HUES48 (cell line): ENCODE measurements at regions not wholly inside any gene's neighbourhood (a gene's known extent, or its start where the extent isn't known, plus 50 kb on each side); places are given as distances from the start of the nearest gene placed in this dataset.

Experiments
- H3K27ac ChIP-seq: one replicate; pipeline ENCODE4 v1.7.0; 2013; ENCODE audit warnings: low read depth, low read length, inconsistent platforms
- H3K27me3 ChIP-seq: 2 replicates; pipeline ENCODE4 v1.6.1; 2013; ENCODE audit warnings: mild to moderate bottlenecking, low read length; ENCODE audit not compliant: control insufficient read depth, insufficient read depth
- H3K36me3 ChIP-seq: 2 replicates; pipeline ENCODE4 v1.6.1; 2013; ENCODE audit warnings: low read length; ENCODE audit not compliant: control insufficient read depth, insufficient read depth
- H3K4me1 ChIP-seq: 2 replicates; pipeline ENCODE4 v1.6.1; 2013; ENCODE audit warnings: mild to moderate bottlenecking, low read length; ENCODE audit not compliant: control insufficient read depth, insufficient read depth
- H3K4me3 ChIP-seq: 2 replicates; pipeline ENCODE4 v1.5.1; 2013; ENCODE audit warnings: mild to moderate bottlenecking, low read depth, low read length
- H3K9ac ChIP-seq: 2 replicates; pipeline ENCODE4 v1.6.1; 2013; ENCODE audit warnings: mild to moderate bottlenecking, low read depth, low read length, moderate library complexity
- H3K9me3 ChIP-seq: 2 replicates; pipeline ENCODE4 v1.6.1; 2013; ENCODE audit warnings: low read length; ENCODE audit not compliant: control insufficient read depth, insufficient read depth

- Histone ChIP-seq H3K9ac (no peak overlapping the region), H3K4me3 (no peak overlapping the region), H3K27ac (no peak overlapping the region), H3K9me3 (no peaks in the 10 kb centered on the region), H3K4me1 (peaks cover 16% of the 10 kb centered on the region), H3K36me3 (no peaks in the 10 kb centered on the region), H3K27me3 (no peaks in the 10 kb centered on the region)
Measured at GRCh38 chr12:79534029-79534867, 156.5 kb downstream of the PAWR start.

- Histone ChIP-seq H3K27me3 (no peaks in the 10 kb centered on the region), H3K9me3 (no peaks in the 10 kb centered on the region), H3K4me1 (peaks cover 5% of the 10 kb centered on the region; the same call in 1 of the 2 replicates), H3K27ac (no peak overlapping the region), H3K4me3 (no peak overlapping the region), H3K9ac (no peak overlapping the region), H3K36me3 (no peaks in the 10 kb centered on the region)
Measured at GRCh38 chr12:79532907-79533288, 157.9 kb downstream of the PAWR start.

GRCh38 chr12:79531518-79531917, 159.2 kb downstream of the PAWR start:
- Histone ChIP-seq H3K36me3 (no peaks in the 10 kb centered on the region), H3K4me1 (0 out of 2 replicates have a peak, but pooled peaks cover 3% of the 10 kb centered on the region), H3K9ac (no peak overlapping the region), H3K27me3 (no peaks in the 10 kb centered on the region), H3K27ac (no peak overlapping the region), H3K9me3 (no peaks in the 10 kb centered on the region), H3K4me3 (no peak overlapping the region)

GRCh38 chr12:79527473-79527872, 163.3 kb downstream of the PAWR start:
- Histone ChIP-seq H3K27me3 (no peaks in the 10 kb centered on the region), H3K4me3 (no peak overlapping the region), H3K9me3 (no peaks in the 10 kb centered on the region), H3K4me1 (peaks cover 12% of the 10 kb centered on the region), H3K36me3 (no peaks in the 10 kb centered on the region), H3K9ac (no peak overlapping the region), H3K27ac (no peak overlapping the region)

GRCh38 chr12:79525357-79525756, 165.4 kb downstream of the PAWR start:
- Histone ChIP-seq H3K27me3 (no peaks in the 10 kb centered on the region), H3K4me1 (peaks cover 24% of the 10 kb centered on the region), H3K27ac (no peak overlapping the region), H3K36me3 (no peaks in the 10 kb centered on the region), H3K9ac (no peak overlapping the region), H3K9me3 (no peaks in the 10 kb centered on the region), H3K4me3 (no peak overlapping the region)

GRCh38 chr12:79524507-79525148, 166.1 kb downstream of the PAWR start:
- Histone ChIP-seq H3K9me3 (no peaks in the 10 kb centered on the region), H3K4me3 (no peak overlapping the region), H3K27me3 (no peaks in the 10 kb centered on the region), H3K9ac (no peak overlapping the region), H3K27ac (no peak overlapping the region), H3K4me1 (peaks cover 24% of the 10 kb centered on the region), H3K36me3 (no peaks in the 10 kb centered on the region)

- no peak overlapping the region for H3K4me3 ChIP-seq
- no peak overlapping the region for H3K27ac ChIP-seq
- H3K36me3 ChIP-seq: no peaks in the 10 kb centered on the region
- no peaks in the 10 kb centered on the region for H3K27me3 ChIP-seq
- no peaks in the 10 kb centered on the region for H3K9me3 ChIP-seq
- peaks cover 24% of the 10 kb centered on the region for H3K4me1 ChIP-seq
- H3K9ac ChIP-seq: no peak overlapping the region
Measured at GRCh38 chr12:79522989-79523386, 167.8 kb downstream of the PAWR start.

- Histone ChIP-seq H3K27ac (no peak overlapping the region), H3K4me3 (no peak overlapping the region), H3K9ac (no peak overlapping the region), H3K27me3 (no peaks in the 10 kb centered on the region), H3K4me1 (peaks cover 24% of the 10 kb centered on the region), H3K36me3 (no peaks in the 10 kb centered on the region), H3K9me3 (no peaks in the 10 kb centered on the region)
Measured at GRCh38 chr12:79522257-79522988, 168.3 kb downstream of the PAWR start.

- Histone ChIP-seq H3K9ac (no peak overlapping the region), H3K4me1 (peaks cover 24% of the 10 kb centered on the region), H3K36me3 (no peaks in the 10 kb centered on the region), H3K27ac (no peak overlapping the region), H3K27me3 (no peaks in the 10 kb centered on the region), H3K4me3 (no peak overlapping the region), H3K9me3 (no peaks in the 10 kb centered on the region)
Measured at GRCh38 chr12:79521576-79521975, 169.2 kb downstream of the PAWR start.

GRCh38 chr12:79517363-79517762, 173.4 kb downstream of the PAWR start:
- no peak overlapping the region for H3K4me3 ChIP-seq
- H3K36me3 ChIP-seq: no peaks in the 10 kb centered on the region
- no peak overlapping the region for H3K9ac ChIP-seq
- no peak overlapping the region for H3K27ac ChIP-seq
- peaks cover 18% of the 10 kb centered on the region for H3K4me1 ChIP-seq
- H3K27me3 ChIP-seq: no peaks in the 10 kb centered on the region
- no peaks in the 10 kb centered on the region for H3K9me3 ChIP-seq

GRCh38 chr12:79515530-79515935, 175.2 kb downstream of the PAWR start:
- Histone ChIP-seq H3K27ac (peak overlapping the region; percentile 56), H3K9ac (no peak overlapping the region), H3K9me3 (no peaks in the 10 kb centered on the region), H3K4me3 (no peak overlapping the region), H3K27me3 (no peaks in the 10 kb centered on the region), H3K4me1 (peaks cover 10% of the 10 kb centered on the region), H3K36me3 (no peaks in the 10 kb centered on the region)
